ENCODE measurements at regions not wholly inside any gene's neighbourhood (a gene's known extent, or its start where the extent isn't known, plus 50 kb on each side); places are given as distances from the start of the nearest gene placed in this dataset.

DNA sequence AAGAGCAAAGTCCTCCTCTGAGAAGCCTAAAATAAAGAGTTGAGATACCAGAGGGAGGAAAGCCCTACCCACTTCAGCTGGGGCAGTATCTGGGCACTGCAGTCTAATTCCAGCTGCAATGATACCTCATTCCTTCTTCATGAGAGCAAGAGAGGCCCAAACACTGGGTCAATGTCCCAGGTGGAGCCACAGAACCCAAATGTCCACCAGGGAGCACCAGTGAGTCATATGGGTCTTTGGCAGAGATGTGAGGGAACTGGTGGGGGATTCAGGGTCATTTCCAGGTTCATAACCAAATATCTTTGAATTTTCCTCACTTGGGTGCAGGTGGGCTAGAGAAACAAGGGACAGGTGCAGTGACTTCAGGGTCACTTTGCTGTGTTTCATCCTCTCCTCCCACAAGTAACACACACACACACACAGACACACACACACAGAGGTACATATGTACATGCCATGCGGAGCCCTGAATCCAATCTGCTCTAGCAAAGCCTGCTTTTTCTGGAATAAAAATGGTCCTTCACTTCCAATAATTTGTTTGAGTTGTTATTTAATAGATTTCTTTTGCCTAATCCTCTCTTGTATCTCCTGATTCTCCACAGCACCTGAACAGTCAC lies 585.4 kb downstream of the SOX6 start:
- intact Hi-C loops (cut with DNase I, micrococcal nuclease) = no loop called here
- Histone ChIP-seq H3K27ac (ENCODE audit: low read depth in 1 of 2, low read length in 2 of 2) (no peak overlapping the region), H3K4me1 (ENCODE audit: insufficient read depth, low read length) (no peaks in the 10 kb centered on the region), H3K36me3 (ENCODE audit: insufficient read depth, low read length) (no peaks in the 10 kb centered on the region), H3K9me3 (ENCODE audit: control insufficient read depth in 1 of 2, insufficient read depth in 1 of 2, low read length in 2 of 2) (no peaks in the 10 kb centered on the region), H3K4me3 (ENCODE audit: low read length) (no peak overlapping the region), H3K27me3 (ENCODE audit: control insufficient read depth in 1 of 2, insufficient read depth in 2 of 2, low read length in 2 of 2) (no peaks in the 10 kb centered on the region)
- no peak overlapping the region for H3K4me3 Mint-ChIP-seq
- no peak overlapping the region for H3K27ac Mint-ChIP-seq
- ATAC-seq (ENCODE audit: poor library complexity) (no peak), DNase-seq (peak in 2 of 14 experiments; percentile 20)
- POLR2A ChIA-PET = no interaction called here
- no peaks in the 10 kb centered on the region for H3K36me3 Mint-ChIP-seq (ENCODE audit: low read depth)
- TF ChIP-seq, protein P1, sequence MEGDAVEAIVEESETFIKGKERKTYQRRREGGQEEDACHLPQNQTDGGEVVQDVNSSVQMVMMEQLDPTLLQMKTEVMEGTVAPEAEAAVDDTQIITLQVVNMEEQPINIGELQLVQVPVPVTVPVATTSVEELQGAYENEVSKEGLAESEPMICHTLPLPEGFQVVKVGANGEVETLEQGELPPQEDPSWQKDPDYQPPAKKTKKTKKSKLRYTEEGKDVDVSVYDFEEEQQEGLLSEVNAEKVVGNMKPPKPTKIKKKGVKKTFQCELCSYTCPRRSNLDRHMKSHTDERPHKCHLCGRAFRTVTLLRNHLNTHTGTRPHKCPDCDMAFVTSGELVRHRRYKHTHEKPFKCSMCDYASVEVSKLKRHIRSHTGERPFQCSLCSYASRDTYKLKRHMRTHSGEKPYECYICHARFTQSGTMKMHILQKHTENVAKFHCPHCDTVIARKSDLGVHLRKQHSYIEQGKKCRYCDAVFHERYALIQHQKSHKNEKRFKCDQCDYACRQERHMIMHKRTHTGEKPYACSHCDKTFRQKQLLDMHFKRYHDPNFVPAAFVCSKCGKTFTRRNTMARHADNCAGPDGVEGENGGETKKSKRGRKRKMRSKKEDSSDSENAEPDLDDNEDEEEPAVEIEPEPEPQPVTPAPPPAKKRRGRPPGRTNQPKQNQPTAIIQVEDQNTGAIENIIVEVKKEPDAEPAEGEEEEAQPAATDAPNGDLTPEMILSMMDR (IDR thresholded peaks at IDR 0.05) = no peak
- H3K4me1 Mint-ChIP-seq (ENCODE audit: low read depth) = no peaks in the 10 kb centered on the region
- no peaks in the 10 kb centered on the region for H3K27me3 Mint-ChIP-seq
- no peaks in the 10 kb centered on the region for H3K9me3 Mint-ChIP-seq
- CTCF ChIA-PET = no interaction called here

- Histone ChIP-seq H3K36me3 (ENCODE audit: insufficient read depth, low read length) (no peaks in the 10 kb centered on the region), H3K4me1 (ENCODE audit: insufficient read depth, low read length) (no peaks in the 10 kb centered on the region), H3K4me3 (ENCODE audit: low read length) (no peak overlapping the region), H3K27ac (ENCODE audit: low read depth in 1 of 2, low read length in 2 of 2) (no peak overlapping the region), H3K27me3 (ENCODE audit: control insufficient read depth in 1 of 2, insufficient read depth in 2 of 2, low read length in 2 of 2) (no peaks in the 10 kb centered on the region), H3K9me3 (ENCODE audit: control insufficient read depth in 1 of 2, insufficient read depth in 1 of 2, low read length in 2 of 2) (no peaks in the 10 kb centered on the region)
- Mint-ChIP-seq H3K4me1 (ENCODE audit: low read depth) (no peaks in the 10 kb centered on the region), H3K9me3 (no peaks in the 10 kb centered on the region), H3K27me3 (no peaks in the 10 kb centered on the region), H3K27ac (no peak overlapping the region), H3K4me3 (no peak overlapping the region), H3K36me3 (ENCODE audit: low read depth) (no peaks in the 10 kb centered on the region)
- ChIA-PET POLR2A (no interaction called here), CTCF (no interaction called here)
- no peak for ATAC-seq (ENCODE audit: poor library complexity)
- TF ChIP-seq, protein P1 (IDR thresholded peaks at IDR 0.05) = no peak
- DNase-seq = no peak
- intact Hi-C loops (cut with DNase I, micrococcal nuclease) = no loop called here
Observed at GRCh38 chr11:15772547-15772946, 583.8 kb downstream of the SOX6 start.

GRCh38 chr11:15772981-15773380 lies 583.4 kb downstream of the SOX6 start:
- TF ChIP-seq, protein P1 (IDR thresholded peaks at IDR 0.05) = no peak
- Histone ChIP-seq H3K4me3 (ENCODE audit: low read length) (no peak overlapping the region), H3K36me3 (ENCODE audit: insufficient read depth, low read length) (no peaks in the 10 kb centered on the region), H3K27ac (ENCODE audit: low read depth in 1 of 2, low read length in 2 of 2) (no peak overlapping the region), H3K27me3 (ENCODE audit: control insufficient read depth in 1 of 2, insufficient read depth in 2 of 2, low read length in 2 of 2) (no peaks in the 10 kb centered on the region), H3K4me1 (ENCODE audit: insufficient read depth, low read length) (no peaks in the 10 kb centered on the region), H3K9me3 (ENCODE audit: control insufficient read depth in 1 of 2, insufficient read depth in 1 of 2, low read length in 2 of 2) (no peaks in the 10 kb centered on the region)
- ATAC-seq (ENCODE audit: poor library complexity) (no peak), DNase-seq (no peak)
- intact Hi-C loops (cut with DNase I, micrococcal nuclease) = no loop called here
- Mint-ChIP-seq H3K27ac (no peak overlapping the region), H3K9me3 (no peaks in the 10 kb centered on the region), H3K4me3 (no peak overlapping the region), H3K36me3 (ENCODE audit: low read depth) (no peaks in the 10 kb centered on the region), H3K27me3 (no peaks in the 10 kb centered on the region), H3K4me1 (ENCODE audit: low read depth) (no peaks in the 10 kb centered on the region)
- POLR2A ChIA-PET = no interaction called here
- CTCF ChIA-PET = no interaction called here
